ENCODE measurements at regions not wholly inside any gene's neighbourhood (a gene's known extent, or its start where the extent isn't known, plus 50 kb on each side); places are given as distances from the start of the nearest gene placed in this dataset.
"Not testable (repeated sequence)": the region's sequence is repeated elsewhere in the genome, so short reads cannot be mapped to it uniquely, and the experiment has no call there.

- POLR2A ChIA-PET: no interaction called here
- intact Hi-C loops (cut with micrococcal nuclease): no loop called here
- DNase-seq (ENCODE audit: low read depth, low spot score) (no peak), ATAC-seq (no peak)
- TF ChIP-seq ZBTB33 (IDR thresholded peaks at IDR 0.05; ENCODE audit: extremely low read depth, insufficient replicate concordance, low read length) (no peak), YY1 (IDR thresholded peaks at IDR 0.05; ENCODE audit: extremely low read depth, insufficient replicate concordance, low read depth, low read length) (no peak), CEBPB (IDR thresholded peaks at IDR 0.05; ENCODE audit: low read depth) (no peak), SIN3A (IDR thresholded peaks at IDR 0.05; ENCODE audit: low read depth) (no peak), ATF3 (IDR thresholded peaks at IDR 0.05) (no peak), CBX3 (IDR thresholded peaks at IDR 0.05; ENCODE audit: low read depth) (no peak), RAD21 (IDR thresholded peaks at IDR 0.05; ENCODE audit: low read depth) (no peak), TCF7L2 (IDR thresholded peaks at IDR 0.05; ENCODE audit: borderline replicate concordance, extremely low read depth, insufficient read depth, insufficient read length) (no peak), POLR2A (IDR thresholded peaks at IDR 0.05; ENCODE audit: borderline replicate concordance, extremely low read depth, insufficient read depth, insufficient read length) (no peak), EZH2 (IDR thresholded peaks at IDR 0.05) (no peak)
- CTCF ChIA-PET: no interaction called here
- H3K4me2 ChIP-seq (ENCODE audit: low read length): no peak overlapping the region
- H3K4me1 ChIP-seq (ENCODE audit: control insufficient read depth in 1 of 2, insufficient read depth in 2 of 2, low read length in 2 of 2): no peaks in the 10 kb centered on the region
- no peak overlapping the region for H2AFZ ChIP-seq (ENCODE audit: low read depth, low read length, poor library complexity, severe bottlenecking)
- no peaks in the 10 kb centered on the region for H3K9me2 ChIP-seq (ENCODE audit: insufficient read depth)
- no peak overlapping the region for H3K9ac ChIP-seq (ENCODE audit: low read length)
- no TSS peak for BruUV-seq (replicated peaks)
- H3K27ac ChIP-seq (ENCODE audit: low read depth, low read length): no peak overlapping the region
- no peaks in the 10 kb centered on the region for H4K20me1 ChIP-seq (ENCODE audit: insufficient read depth)
- H3K36me3 ChIP-seq (ENCODE audit: control insufficient read depth in 1 of 2, insufficient read depth in 2 of 2, low read length in 2 of 2): no peaks in the 10 kb centered on the region
- H3K9me3 ChIP-seq (ENCODE audit: control insufficient read depth in 1 of 2, insufficient read depth in 1 of 2, low read depth in 1 of 2, low read length in 2 of 2): no peaks in the 10 kb centered on the region
- H3K27me3 ChIP-seq (ENCODE audit: insufficient read depth, low read length): no peaks in the 10 kb centered on the region
- RAD21 ChIA-PET (ENCODE audit: low non-redundant PET in 1 of 2, low total read pairs in 2 of 2, uncharacterized antibody in 2 of 2, unreplicated experiment in 2 of 2): no interaction called here
- H3K79me2 ChIP-seq (ENCODE audit: insufficient read depth, low read length): no peaks in the 10 kb centered on the region
- H3K4me3 ChIP-seq (replicated peaks in 1 of 2; ENCODE audit: low read depth in 1 of 2, low read length in 2 of 2): no peak overlapping the region
Observed at GRCh38 chr15:24150542-24150941, 463.4 kb upstream of the NDN start.

GRCh38 chr15:24158306-24158705 is 471.2 kb upstream of the NDN start:
- H3K4me2 ChIP-seq (ENCODE audit: low read length); DNase-seq (ENCODE audit: low read depth, low spot score); CTCF ChIA-PET; H3K9ac ChIP-seq (ENCODE audit: low read length); RAD21 ChIA-PET (ENCODE audit: low non-redundant PET in 1 of 2, low total read pairs in 2 of 2, uncharacterized antibody in 2 of 2, unreplicated experiment in 2 of 2); POLR2A ChIA-PET; H2AFZ ChIP-seq (ENCODE audit: low read depth, low read length, poor library complexity, severe bottlenecking); H3K36me3 ChIP-seq (ENCODE audit: control insufficient read depth in 1 of 2, insufficient read depth in 2 of 2, low read length in 2 of 2); H4K20me1 ChIP-seq (ENCODE audit: insufficient read depth); ATAC-seq; H3K4me1 ChIP-seq (ENCODE audit: control insufficient read depth in 1 of 2, insufficient read depth in 2 of 2, low read length in 2 of 2); BruUV-seq (replicated peaks); H3K9me2 ChIP-seq (ENCODE audit: insufficient read depth); H3K27me3 ChIP-seq (ENCODE audit: insufficient read depth, low read length); H3K4me3 ChIP-seq (replicated peaks in 1 of 2; ENCODE audit: low read depth in 1 of 2, low read length in 2 of 2); intact Hi-C loops (cut with micrococcal nuclease); H3K79me2 ChIP-seq (ENCODE audit: insufficient read depth, low read length); H3K27ac ChIP-seq (ENCODE audit: low read depth, low read length): not testable (repeated sequence)
- peaks cover 0 to 12% of the 10 kb centered on the region in 2 experiments; a peak in 1 of 4 replicates for H3K9me3 ChIP-seq (ENCODE audit: control insufficient read depth in 1 of 2, insufficient read depth in 1 of 2, low read depth in 1 of 2, low read length in 2 of 2)

GRCh38 chr15:24165512-24165911 is 478.4 kb upstream of the NDN start:
- H2AFZ ChIP-seq (ENCODE audit: low read depth, low read length, poor library complexity, severe bottlenecking); intact Hi-C loops (cut with micrococcal nuclease); POLR2A ChIA-PET; DNase-seq (ENCODE audit: low read depth, low spot score); H3K27me3 ChIP-seq (ENCODE audit: insufficient read depth, low read length); H3K4me1 ChIP-seq (ENCODE audit: control insufficient read depth in 1 of 2, insufficient read depth in 2 of 2, low read length in 2 of 2); RAD21 ChIA-PET (ENCODE audit: low non-redundant PET in 1 of 2, low total read pairs in 2 of 2, uncharacterized antibody in 2 of 2, unreplicated experiment in 2 of 2); BruUV-seq (replicated peaks); ATAC-seq; H3K27ac ChIP-seq (ENCODE audit: low read depth, low read length); H3K4me2 ChIP-seq (ENCODE audit: low read length); H3K4me3 ChIP-seq (replicated peaks in 1 of 2; ENCODE audit: low read depth in 1 of 2, low read length in 2 of 2); H4K20me1 ChIP-seq (ENCODE audit: insufficient read depth); H3K9ac ChIP-seq (ENCODE audit: low read length); H3K9me2 ChIP-seq (ENCODE audit: insufficient read depth); H3K79me2 ChIP-seq (ENCODE audit: insufficient read depth, low read length); CTCF ChIA-PET; H3K36me3 ChIP-seq (ENCODE audit: control insufficient read depth in 1 of 2, insufficient read depth in 2 of 2, low read length in 2 of 2): not testable (repeated sequence)
- peaks cover 0 to 15% of the 10 kb centered on the region in 2 experiments; a peak in 1 of 4 replicates for H3K9me3 ChIP-seq (ENCODE audit: control insufficient read depth in 1 of 2, insufficient read depth in 1 of 2, low read depth in 1 of 2, low read length in 2 of 2)

Data from HCT116 (cell line).